Activated CD4-positive, alpha-beta memory T cell treated with anti-CD3 and anti-CD28 coated beads for 36 hours (primary cell): ENCODE measurements at regions not wholly inside any gene's neighbourhood (a gene's known extent, or its start where the extent isn't known, plus 50 kb on each side); places are given as distances from the start of the nearest gene placed in this dataset.
"Not testable (repeated sequence)": the region's sequence is repeated elsewhere in the genome, so short reads cannot be mapped to it uniquely, and the experiment has no call there.

ENCODE experiments used
- CTCF ChIA-PET: fragments of 350-600 bp; sonication (Branson Sonifier 250); formaldehyde crosslinking; loops from one replicate; lab custom pipeline; 2021; ENCODE audit warnings: antibody characterized with exemption, inconsistent platforms; lab: Charles Lee
- POLR2A ChIA-PET: fragments of 350-600 bp; sonication (Branson Sonifier 250); formaldehyde crosslinking; loops from one replicate; lab custom pipeline; 2021; ENCODE audit warnings: antibody characterized with exemption; lab: Charles Lee
- DNase-seq: peaks from one replicate; pipeline ENCODE4 v3.0.0-alpha.2; 2020
- H3K27ac Mint-ChIP-seq: one replicate; pipeline ENCODE4 v1.8.0; 2021; ENCODE audit warnings: mixed read lengths
- H3K27me3 Mint-ChIP-seq: one replicate; pipeline ENCODE4 v1.8.0; 2021; ENCODE audit warnings: mixed read lengths
- H3K36me3 Mint-ChIP-seq: one replicate; pipeline ENCODE4 v1.8.0; 2021; ENCODE audit warnings: mixed read lengths
- H3K4me1 Mint-ChIP-seq: one replicate; pipeline ENCODE4 v1.8.0; 2021; ENCODE audit warnings: low read depth, mixed read lengths
- H3K4me3 Mint-ChIP-seq: one replicate; pipeline ENCODE4 v1.8.0; 2021; ENCODE audit warnings: mild to moderate bottlenecking, mixed read lengths
- H3K9me3 Mint-ChIP-seq: one replicate; pipeline ENCODE4 v1.8.0; 2021; ENCODE audit warnings: mixed read lengths
- intact Hi-C: fragments of 100-400 bp; cut with micrococcal nuclease; formaldehyde crosslinking; loops from one replicate; pipeline ENCODE4 v1.15.1; 2023

DNA sequence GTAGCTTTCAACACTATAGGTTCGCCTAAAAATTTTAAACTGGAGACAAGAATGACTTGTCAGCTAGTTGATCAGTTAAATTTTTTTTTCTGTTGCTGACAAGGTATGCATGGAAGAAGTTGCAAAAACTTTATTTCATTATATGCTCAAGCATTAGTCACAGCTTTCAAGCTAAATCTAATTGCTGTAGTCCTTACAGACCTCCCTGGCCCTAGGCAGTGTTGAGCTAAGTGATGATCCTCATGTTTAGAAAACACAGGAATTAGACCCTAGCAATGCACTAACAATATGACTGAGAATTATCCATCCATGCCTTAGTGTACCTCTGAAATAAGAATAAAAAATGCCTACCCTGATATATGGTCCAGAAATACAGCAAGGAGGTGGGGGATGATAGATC, 253.4 kb downstream of the SP3 start:
- DNase-seq = no peak

DNA sequence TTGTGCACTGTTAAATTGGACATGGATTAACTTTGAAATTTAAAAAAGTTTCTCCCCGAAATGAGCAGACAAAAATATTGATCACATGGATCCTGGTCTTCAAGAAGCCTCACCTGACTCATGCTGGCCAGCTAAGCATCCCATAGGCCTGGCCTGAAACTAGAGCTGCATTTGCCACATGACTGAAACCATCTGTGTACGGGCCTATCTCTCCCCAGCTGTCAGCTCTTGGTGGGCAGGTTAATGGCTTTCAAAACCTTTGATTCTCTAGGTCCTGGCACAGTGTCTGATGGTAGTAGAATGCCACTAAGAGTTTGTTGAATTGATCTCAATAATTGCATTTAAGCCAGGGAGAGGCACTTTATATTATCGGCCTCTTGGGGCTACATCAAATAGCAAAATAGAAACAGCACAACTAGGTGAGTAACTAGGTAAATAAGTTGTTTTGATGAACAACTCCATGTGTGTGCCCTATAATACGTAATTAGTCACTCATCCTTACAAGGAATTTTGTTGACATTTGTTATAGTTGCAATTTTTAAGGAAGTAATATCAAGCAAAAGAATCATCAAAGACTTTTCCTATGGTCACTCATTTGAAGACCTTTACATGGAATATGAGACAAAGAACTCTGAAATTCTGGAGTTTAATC, 251.1 kb downstream of the SP3 start:
- Mint-ChIP-seq H3K27me3 (peaks cover 7% of the 10 kb centered on the region), H3K4me3 (no peak overlapping the region), H3K9me3 (no peaks in the 10 kb centered on the region), H3K36me3 (no peaks in the 10 kb centered on the region), H3K4me1 (no peaks in the 10 kb centered on the region), H3K27ac (no peak overlapping the region)
- POLR2A ChIA-PET = no interaction called here
- CTCF ChIA-PET = no interaction called here
- DNase-seq = no peak
- intact Hi-C loops = no loop called here

More for the DNA sequence above, 253.4 kb downstream of the SP3 start:
- Mint-ChIP-seq H3K4me3 (no peak overlapping the region), H3K4me1 (no peaks in the 10 kb centered on the region), H3K9me3 (no peaks in the 10 kb centered on the region), H3K27ac (no peak overlapping the region), H3K27me3 (peaks cover 1% of the 10 kb centered on the region), H3K36me3 (no peaks in the 10 kb centered on the region)
- CTCF ChIA-PET = no interaction called here
- POLR2A ChIA-PET = no interaction called here
- intact Hi-C loops = no loop called here

DNA sequence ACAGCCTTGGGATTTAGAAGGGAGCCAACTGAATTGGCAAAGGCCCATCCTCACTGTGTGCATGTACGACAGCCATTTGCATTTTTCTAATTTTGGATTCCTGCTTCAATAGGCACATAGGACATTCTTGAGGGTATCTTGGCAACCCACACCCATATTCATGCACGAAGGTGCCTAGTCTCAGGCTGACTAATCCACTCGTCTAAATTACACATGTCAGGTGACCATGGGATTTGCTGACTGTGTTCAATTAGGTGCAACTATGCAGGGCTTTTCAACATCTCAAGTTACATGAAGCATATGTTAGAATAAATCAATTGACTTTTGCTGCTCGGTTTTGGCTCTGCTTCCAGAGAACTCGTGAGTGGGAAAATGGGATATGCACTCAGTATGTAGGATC, 249.7 kb downstream of the SP3 start:
- POLR2A ChIA-PET = no interaction called here
- CTCF ChIA-PET = interaction anchor here (0.6 kb wide), 1 partner anchor 28 kb away, joined by 3 read pairs; no protein-coding TSS in a partner anchor
- H3K36me3 Mint-ChIP-seq = no peaks in the 10 kb centered on the region
- peaks cover 9% of the 10 kb centered on the region for H3K27me3 Mint-ChIP-seq
- DNase-seq = no peak
- H3K27ac Mint-ChIP-seq = no peak overlapping the region
- H3K9me3 Mint-ChIP-seq = no peaks in the 10 kb centered on the region
- intact Hi-C loops = no loop called here
- no peaks in the 10 kb centered on the region for H3K4me1 Mint-ChIP-seq
- H3K4me3 Mint-ChIP-seq = no peak overlapping the region

DNA sequence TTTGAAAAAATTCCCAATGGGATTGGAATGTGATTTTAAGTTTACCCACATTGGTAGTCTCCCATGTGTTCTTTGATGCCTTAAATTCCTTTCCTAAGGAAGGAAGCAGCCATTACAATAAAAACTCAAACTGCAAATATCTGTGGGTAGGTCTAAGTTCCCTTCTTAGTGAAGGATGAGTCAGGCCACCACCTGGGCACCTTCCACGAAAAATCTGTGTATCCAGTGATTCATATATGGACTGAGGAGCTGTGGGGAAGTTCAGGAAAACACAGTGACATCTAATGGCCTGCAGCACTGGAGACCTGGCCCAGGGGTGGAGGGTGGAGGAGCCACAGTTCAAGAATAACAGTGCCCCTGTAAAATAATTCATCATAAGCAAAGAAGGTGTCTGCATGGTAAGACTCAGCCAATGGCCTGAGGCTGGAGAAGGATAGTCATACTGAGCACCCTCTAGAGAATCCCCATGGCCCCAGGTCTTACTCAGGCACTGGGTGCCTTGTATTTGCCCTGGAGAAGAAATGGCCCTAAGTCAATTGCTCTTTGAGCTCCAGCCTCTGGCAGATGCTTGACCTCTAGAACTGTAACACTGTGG, 248.6 kb downstream of the SP3 start:
- H3K27ac Mint-ChIP-seq = no peak overlapping the region
- ChIA-PET POLR2A (no interaction called here), CTCF (no interaction called here)
- H3K4me3 Mint-ChIP-seq = no peak overlapping the region
- no peaks in the 10 kb centered on the region for H3K4me1 Mint-ChIP-seq
- H3K9me3 Mint-ChIP-seq = no peaks in the 10 kb centered on the region
- DNase-seq = no peak
- peaks cover 15% of the 10 kb centered on the region for H3K27me3 Mint-ChIP-seq
- intact Hi-C loops = no loop called here
- H3K36me3 Mint-ChIP-seq = no peaks in the 10 kb centered on the region

DNA sequence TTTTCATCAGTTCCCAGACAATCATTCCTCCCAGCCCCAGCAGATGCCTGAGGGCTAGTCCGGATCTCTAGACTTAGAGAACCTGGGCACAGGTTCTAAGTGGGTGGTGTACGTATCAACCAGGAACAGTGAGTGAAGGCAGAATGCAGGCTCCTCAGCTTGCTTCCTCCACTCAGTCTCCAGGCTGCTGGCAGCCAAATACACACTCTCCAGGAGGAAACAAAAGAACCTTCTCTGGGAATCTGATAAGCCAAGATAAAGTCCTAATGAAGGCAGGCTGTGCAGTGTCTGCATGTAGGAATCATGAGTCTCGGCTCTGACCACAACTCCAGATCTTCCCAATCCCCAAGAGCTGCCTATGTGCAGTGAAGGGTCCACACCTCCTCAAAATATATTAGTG, 245.7 kb downstream of the SP3 start:
- ChIA-PET POLR2A (no interaction called here), CTCF (no interaction called here)
- H3K4me1 Mint-ChIP-seq = no peaks in the 10 kb centered on the region
- no peaks in the 10 kb centered on the region for H3K9me3 Mint-ChIP-seq
- H3K36me3 Mint-ChIP-seq = no peaks in the 10 kb centered on the region
- intact Hi-C loops = no loop called here
- no peak overlapping the region for H3K4me3 Mint-ChIP-seq
- H3K27ac Mint-ChIP-seq = no peak overlapping the region
- no peak for DNase-seq
- peaks cover 19% of the 10 kb centered on the region for H3K27me3 Mint-ChIP-seq

DNA sequence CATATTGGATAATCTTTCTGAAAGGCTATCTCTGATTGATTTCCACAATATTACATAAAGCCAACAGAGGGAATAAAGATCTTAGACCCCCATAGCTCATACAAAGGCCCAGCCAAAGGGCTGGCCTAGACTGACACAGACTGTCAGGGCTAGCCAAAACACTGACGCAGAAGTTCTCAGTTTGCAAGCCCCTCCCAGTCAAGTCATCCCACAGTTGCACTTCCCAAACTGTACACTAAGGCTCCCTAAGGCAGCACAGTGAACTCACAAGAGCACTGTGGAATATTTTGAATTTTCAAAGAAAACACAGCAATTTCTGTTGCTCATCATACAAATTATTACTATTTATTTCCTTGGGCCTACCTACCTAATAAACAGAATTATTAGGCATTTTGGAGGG, 244.9 kb downstream of the SP3 start:
- ChIA-PET CTCF (no interaction called here), POLR2A (no interaction called here)
- no peak for DNase-seq
- Mint-ChIP-seq H3K4me1 (no peaks in the 10 kb centered on the region), H3K4me3 (no peak overlapping the region), H3K9me3 (no peaks in the 10 kb centered on the region), H3K27me3 (peaks cover 19% of the 10 kb centered on the region), H3K27ac (no peak overlapping the region), H3K36me3 (no peaks in the 10 kb centered on the region)
- intact Hi-C loops = no loop called here

DNA sequence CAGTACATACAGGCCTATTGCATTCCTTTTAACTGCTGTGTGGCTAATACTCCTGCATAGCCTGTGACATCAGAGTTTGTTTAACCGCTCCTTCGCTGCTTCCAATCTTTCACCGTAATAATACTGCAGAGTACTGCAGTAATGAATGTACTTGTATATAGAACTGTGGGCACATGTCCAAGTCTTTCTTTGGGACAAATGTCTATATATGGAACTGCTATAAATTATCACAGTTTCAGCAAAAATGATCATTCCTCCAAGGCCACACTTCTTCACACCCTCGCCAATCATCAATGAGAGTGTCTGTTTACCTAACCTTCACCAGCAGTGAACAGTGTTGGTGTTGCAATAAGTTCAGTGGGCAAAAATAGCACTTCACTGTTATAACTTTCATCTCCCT, 230.4 kb downstream of the SP3 start:
- ChIA-PET POLR2A (no interaction called here), CTCF (no interaction called here)
- Mint-ChIP-seq H3K9me3 (peaks cover 4% of the 10 kb centered on the region), H3K27ac (no peak overlapping the region), H3K4me3 (no peak overlapping the region), H3K4me1 (no peaks in the 10 kb centered on the region), H3K36me3 (no peaks in the 10 kb centered on the region), H3K27me3 (no peaks in the 10 kb centered on the region)
- intact Hi-C loops = no loop called here
- no peak for DNase-seq

DNA sequence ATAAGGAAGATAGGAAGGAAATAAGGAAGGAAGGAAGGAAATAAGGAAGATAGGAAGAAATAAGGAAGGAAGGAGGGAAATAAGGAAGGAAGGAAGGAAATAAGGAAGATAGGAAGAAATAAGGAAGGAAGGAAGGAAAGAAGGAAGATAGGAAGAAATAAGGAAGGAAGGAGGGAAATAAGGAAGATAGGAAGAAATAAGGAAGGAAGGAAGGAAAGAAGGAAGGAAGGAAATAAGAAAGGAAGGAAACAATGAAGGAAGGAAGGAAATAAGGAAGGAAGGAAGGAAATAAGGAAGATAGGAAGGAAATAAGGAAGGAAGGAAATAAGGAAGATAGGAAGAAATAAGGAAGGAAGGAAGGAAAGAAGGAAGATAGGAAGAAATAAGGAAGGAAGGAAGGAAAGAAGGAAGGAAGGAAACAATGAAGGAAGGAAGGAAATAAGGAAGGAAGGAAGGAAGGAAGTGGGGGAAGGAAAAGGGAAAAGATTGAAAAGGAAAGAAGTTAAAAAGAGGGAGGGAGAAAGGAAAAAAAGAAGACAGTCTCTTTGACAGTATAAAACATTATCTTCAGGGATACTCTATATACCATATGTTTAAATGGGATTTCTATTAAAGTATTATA, 227.1 kb downstream of the SP3 start:
- CTCF ChIA-PET = not testable (repeated sequence)

DNA sequence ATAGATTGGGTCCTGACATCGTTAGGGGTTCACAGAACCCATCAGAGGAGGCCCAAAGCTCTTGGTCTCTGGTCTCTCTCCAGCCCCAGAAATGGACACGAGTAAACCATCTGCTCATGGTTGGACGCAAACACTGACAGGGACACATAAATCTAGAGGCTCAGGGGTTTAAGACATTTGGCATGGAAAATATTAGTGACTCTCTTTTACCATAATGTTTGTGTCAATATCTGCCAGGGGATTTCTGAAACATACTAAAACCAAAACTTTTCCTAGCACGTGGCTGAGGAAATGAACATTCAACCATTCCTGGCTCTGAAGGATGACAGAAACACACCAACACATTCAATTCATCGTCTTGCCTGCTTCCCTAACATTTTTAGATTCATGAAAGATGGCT, 226.2 kb downstream of the SP3 start:
- H3K36me3 Mint-ChIP-seq = no peaks in the 10 kb centered on the region
- POLR2A ChIA-PET = no interaction called here
- DNase-seq = no peak
- H3K27me3 Mint-ChIP-seq = peaks cover 11% of the 10 kb centered on the region
- intact Hi-C loops = no loop called here
- peaks cover 4% of the 10 kb centered on the region for H3K9me3 Mint-ChIP-seq
- CTCF ChIA-PET = no interaction called here
- H3K27ac Mint-ChIP-seq = no peak overlapping the region
- no peak overlapping the region for H3K4me3 Mint-ChIP-seq
- no peaks in the 10 kb centered on the region for H3K4me1 Mint-ChIP-seq

More for the DNA sequence above, 227.1 kb downstream of the SP3 start:
- DNase-seq, intact Hi-C loops, H3K4me1 Mint-ChIP-seq, H3K9me3 Mint-ChIP-seq, H3K27me3 Mint-ChIP-seq, H3K36me3 Mint-ChIP-seq, POLR2A ChIA-PET, H3K4me3 Mint-ChIP-seq, H3K27ac Mint-ChIP-seq: not testable (repeated sequence)

DNA sequence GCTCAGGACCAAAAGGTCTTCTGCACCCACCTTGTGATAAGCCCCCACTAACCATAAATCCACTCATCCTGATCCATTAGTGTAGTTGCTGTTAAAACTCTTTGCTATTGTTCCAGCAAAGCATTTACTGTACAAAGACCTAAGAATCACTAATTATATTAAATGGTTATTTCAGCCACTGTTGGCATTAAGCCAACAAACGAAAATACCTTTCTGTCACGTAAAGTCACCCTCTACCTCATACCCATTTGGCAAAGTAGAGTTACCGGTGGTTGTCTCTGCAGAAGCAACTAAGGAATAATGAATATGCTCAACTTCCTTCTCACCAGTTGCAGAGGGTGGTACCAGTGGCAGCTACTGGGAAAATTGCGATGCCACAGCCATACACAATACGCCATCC, 224.5 kb downstream of the SP3 start:
- no peak overlapping the region for H3K4me3 Mint-ChIP-seq

DNA sequence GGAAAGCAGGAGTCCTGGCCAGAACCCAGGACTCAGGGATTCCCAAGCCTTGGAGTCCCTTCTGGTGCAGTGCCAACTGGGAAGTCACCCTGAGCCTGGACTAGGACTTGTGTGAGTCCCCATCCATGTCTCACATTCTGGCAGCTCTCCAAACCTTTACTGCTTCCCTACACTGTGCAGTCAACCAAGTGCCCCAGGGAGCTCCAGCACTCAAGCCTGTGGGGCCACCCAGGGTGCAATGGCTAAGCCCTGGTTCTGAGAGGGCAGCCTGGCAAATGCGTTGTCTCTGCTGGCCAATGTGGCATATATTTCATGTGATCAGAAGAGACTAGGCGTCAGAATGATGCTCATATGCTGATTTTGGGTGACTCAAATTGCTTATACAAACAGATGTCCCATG, 223.4 kb downstream of the SP3 start:
- intact Hi-C loops = no loop called here
- POLR2A ChIA-PET = no interaction called here
- peaks cover 4% of the 10 kb centered on the region for H3K9me3 Mint-ChIP-seq
- no peak for DNase-seq
- H3K4me3 Mint-ChIP-seq = no peak overlapping the region
- CTCF ChIA-PET = no interaction called here
- no peaks in the 10 kb centered on the region for H3K4me1 Mint-ChIP-seq
- H3K27me3 Mint-ChIP-seq = peaks cover 19% of the 10 kb centered on the region
- H3K27ac Mint-ChIP-seq = no peak overlapping the region
- no peaks in the 10 kb centered on the region for H3K36me3 Mint-ChIP-seq

More for the DNA sequence above, 224.5 kb downstream of the SP3 start:
- DNase-seq = no peak
- ChIA-PET CTCF (no interaction called here), POLR2A (no interaction called here)
- H3K27me3 Mint-ChIP-seq = peaks cover 13% of the 10 kb centered on the region
- intact Hi-C loops = no loop called here
- no peak overlapping the region for H3K27ac Mint-ChIP-seq
- no peaks in the 10 kb centered on the region for H3K4me1 Mint-ChIP-seq
- peaks cover 4% of the 10 kb centered on the region for H3K9me3 Mint-ChIP-seq
- H3K36me3 Mint-ChIP-seq = no peaks in the 10 kb centered on the region

DNA sequence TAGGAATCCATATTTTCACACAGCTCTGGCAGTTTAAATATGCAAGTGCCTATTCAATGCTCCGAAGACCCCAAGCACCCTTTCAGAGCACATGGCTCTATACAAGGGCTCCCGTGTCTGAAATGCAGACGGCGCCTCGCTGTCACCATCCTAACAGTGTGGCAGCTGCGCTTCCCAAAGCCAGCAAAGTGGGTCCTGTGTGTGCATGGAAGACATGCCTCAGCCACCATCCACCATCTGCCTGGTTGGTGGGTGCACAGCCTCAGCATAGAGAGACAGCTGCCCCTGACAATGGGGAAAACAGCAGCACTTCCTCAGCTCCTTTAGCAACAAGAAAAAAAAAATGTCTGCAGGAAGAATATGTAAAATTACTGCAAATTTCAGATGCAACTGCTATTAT, 218.1 kb downstream of the SP3 start:
- Mint-ChIP-seq H3K4me3 (no peak overlapping the region), H3K9me3 (no peaks in the 10 kb centered on the region), H3K27me3 (peaks cover 19% of the 10 kb centered on the region), H3K4me1 (no peaks in the 10 kb centered on the region), H3K36me3 (no peaks in the 10 kb centered on the region), H3K27ac (no peak overlapping the region)
- intact Hi-C loops = loop anchor here (5.0 kb wide), 1 partner anchor 595 kb away; no protein-coding TSS in a partner anchor
- POLR2A ChIA-PET = no interaction called here
- DNase-seq = no peak
- CTCF ChIA-PET = interaction anchor here (0.6 kb wide), 1 partner anchor 134 kb away, joined by 3 read pairs; no protein-coding TSS in a partner anchor

DNA sequence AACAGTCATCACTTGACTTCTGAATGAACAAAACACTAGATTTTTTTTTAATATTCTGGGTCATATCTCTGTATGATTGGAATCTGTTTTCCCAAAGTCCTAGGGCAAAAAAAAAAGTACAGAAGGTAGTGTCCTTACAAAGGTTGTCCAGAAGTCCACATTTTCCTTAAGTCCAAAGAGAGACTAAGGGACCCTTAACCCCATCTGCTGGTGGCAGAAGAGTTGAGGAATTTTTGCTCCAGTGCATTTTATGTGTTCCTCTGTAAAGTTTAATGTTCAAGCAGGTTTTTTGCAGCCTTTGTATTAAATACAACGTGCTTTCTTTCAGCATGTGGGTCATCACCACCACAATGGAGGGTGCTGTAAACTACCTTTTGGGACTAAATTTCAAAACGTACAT, 215.9 kb downstream of the SP3 start:
- no peaks in the 10 kb centered on the region for H3K9me3 Mint-ChIP-seq
- no peaks in the 10 kb centered on the region for H3K36me3 Mint-ChIP-seq
- H3K4me1 Mint-ChIP-seq = no peaks in the 10 kb centered on the region
- H3K4me3 Mint-ChIP-seq = no peak overlapping the region
- intact Hi-C loops = loop anchor here (5.0 kb wide), 1 partner anchor 593 kb away; no protein-coding TSS in a partner anchor
- POLR2A ChIA-PET = no interaction called here
- DNase-seq = no peak
- H3K27me3 Mint-ChIP-seq = peaks cover 7% of the 10 kb centered on the region
- H3K27ac Mint-ChIP-seq = no peak overlapping the region
- CTCF ChIA-PET = no interaction called here
